Liver (tissue), 8 donors: ENCODE measurements at regions not wholly inside any gene's neighbourhood (a gene's known extent, or its start where the extent isn't known, plus 50 kb on each side); places are given as distances from the start of the nearest gene placed in this dataset.
A peak's percentile ranks its signal among the peaks of the same experiment; 100 is the strongest.

Source experiments
- DNase-seq: peaks from one replicate; pipeline ENCODE4 v3.0.0-alpha.2; 2017; ENCODE audit warnings: low spot score
- H3K27ac ChIP-seq, 2 donors: one replicate each; pipeline ENCODE4 v1.7.0; 2013; ENCODE audit warnings: inconsistent platforms in 2 of 2, low read length in 2 of 2, control low read depth in 1 of 2, low read depth in 1 of 2, mild to moderate bottlenecking in 1 of 2
- H3K27me3 ChIP-seq, 4 donors: one replicate each; pipeline versions ENCODE4 v1.6.1 to v1.7.0; 2013; ENCODE audit warnings: low read length in 3 of 4, inconsistent platforms in 1 of 4, mild to moderate bottlenecking in 1 of 4, moderate library complexity in 1 of 4; ENCODE audit not compliant: control insufficient read depth in 4 of 4, insufficient read depth in 4 of 4
- H3K36me3 ChIP-seq, 4 donors: one replicate each; pipeline versions ENCODE4 v1.6.1 to v1.7.0; 2013; ENCODE audit warnings: low read length in 3 of 4, mild to moderate bottlenecking in 3 of 4, low read depth in 1 of 4, moderate library complexity in 1 of 4; ENCODE audit not compliant: control insufficient read depth in 4 of 4, insufficient read depth in 3 of 4
- H3K4me1 ChIP-seq, 4 donors: one replicate each; pipeline versions ENCODE4 v1.6.1 to v1.7.0; 2013; ENCODE audit warnings: low read length in 3 of 4, mild to moderate bottlenecking in 3 of 4, moderate library complexity in 1 of 4; ENCODE audit not compliant: control insufficient read depth in 4 of 4, insufficient read depth in 4 of 4
- H3K4me3 ChIP-seq, 3 donors: one replicate each; pipeline versions ENCODE4 v1.6.1 to v1.7.0; 2013; ENCODE audit warnings: low read length in 3 of 3, control low read depth in 1 of 3, low read depth in 1 of 3, mild to moderate bottlenecking in 1 of 3
- H3K9ac ChIP-seq, 2 donors: one replicate each; pipeline ENCODE4 v1.7.0; 2013; ENCODE audit warnings: low read length in 2 of 2, mild to moderate bottlenecking in 2 of 2, moderate library complexity in 2 of 2, control low read depth in 1 of 2, low read depth in 1 of 2
- H3K9me3 ChIP-seq, 4 donors: one replicate each; pipeline versions ENCODE4 v1.6.1 to v1.7.0; 2013; ENCODE audit warnings: low read length in 3 of 4; ENCODE audit not compliant: control insufficient read depth in 4 of 4
- ATF3 ChIP-seq: IDR thresholded peaks from 2 replicates; pipeline ENCODE4 v1.6.1; 2016; ENCODE audit warnings: antibody characterized with exemption
- CTCF ChIP-seq: fragments of 150-350 bp; IDR thresholded peaks from 2 replicates; pipeline ENCODE4 v1.5.1; 2017; ENCODE audit warnings: improper control_type of control experiment, low read depth, low read length; ENCODE audit not compliant: missing input control
- EGR1 ChIP-seq, 2 donors: IDR thresholded peaks; 2 replicates each; pipeline ENCODE4 v1.6.1; 2016 to 2018; ENCODE audit warnings: antibody characterized with exemption in 2 of 2, low read depth in 2 of 2
- FOXA1 ChIP-seq: IDR thresholded peaks from 2 replicates; pipeline ENCODE4 v1.6.1; 2016; ENCODE audit warnings: antibody characterized with exemption
- GABPA ChIP-seq, 2 donors: IDR thresholded peaks in 1 of 2; conservative IDR thresholded peaks in 1 of 2; 2 replicates each; pipeline ENCODE4 v1.6.1; 2016; ENCODE audit warnings: antibody characterized with exemption in 2 of 2, mild to moderate bottlenecking in 1 of 2, moderate library complexity in 1 of 2
- HNF4A ChIP-seq, 2 donors: conservative IDR thresholded peaks; 2 replicates each; pipeline ENCODE4 v1.6.1; 2016; ENCODE audit warnings: antibody characterized with exemption in 2 of 2, mild to moderate bottlenecking in 2 of 2
- HNF4G ChIP-seq: IDR thresholded peaks from 2 replicates; pipeline ENCODE4 v1.6.1; 2016; ENCODE audit warnings: antibody characterized with exemption
- MAX ChIP-seq: IDR thresholded peaks from 2 replicates; pipeline ENCODE4 v1.6.1; 2016; ENCODE audit warnings: antibody characterized with exemption
- NR2F2 ChIP-seq: IDR thresholded peaks from 2 replicates; pipeline ENCODE4 v1.6.1; 2016; ENCODE audit warnings: antibody characterized with exemption
- RAD21 ChIP-seq, 2 donors: IDR thresholded peaks; 2 replicates each; pipeline ENCODE4 v1.6.1; 2016; ENCODE audit warnings: antibody characterized with exemption in 2 of 2, mild to moderate bottlenecking in 2 of 2
- REST ChIP-seq: IDR thresholded peaks from 2 replicates; pipeline ENCODE4 v1.6.1; 2016; ENCODE audit warnings: antibody characterized with exemption, mild to moderate bottlenecking
- RXRA ChIP-seq, 2 donors: IDR thresholded peaks; 2 replicates each; pipeline ENCODE4 v1.6.1; 2017 to 2018; ENCODE audit warnings: antibody characterized with exemption in 2 of 2, mild to moderate bottlenecking in 1 of 2
- SP1 ChIP-seq: IDR thresholded peaks from 2 replicates; pipeline ENCODE4 v1.6.1; 2018; ENCODE audit warnings: antibody characterized with exemption, mild to moderate bottlenecking
- TAF1 ChIP-seq: conservative IDR thresholded peaks from 2 replicates; pipeline ENCODE4 v1.6.1; 2016; ENCODE audit warnings: antibody characterized with exemption, mild to moderate bottlenecking
- YY1 ChIP-seq: IDR thresholded peaks from 2 replicates; pipeline ENCODE4 v1.6.1; 2016; ENCODE audit warnings: antibody characterized with exemption, mild to moderate bottlenecking
- ZBTB33 ChIP-seq: IDR thresholded peaks from 2 replicates; pipeline ENCODE4 v1.6.1; 2016; ENCODE audit warnings: antibody characterized with exemption
- WGBS: extraction: QIAGEN DNeasy Blood & Tissue Kit; methylation state at CpG from one replicate; pipeline ENCODE4 v1.1.7; 2013; 5-methylcytosine and 5-hydroxymethylcytosine counted together
- donor health status: healthy.
- donor health status: healthy.
- donor health status: healthy.
- donor health status: healthy.
- donor health status: healthy.

- no peak overlapping the region for H3K9ac ChIP-seq
- H3K9me3 ChIP-seq: no peaks in the 10 kb centered on the region
- H3K36me3 ChIP-seq: peaks cover 0 to 8% (median 3%) of the 10 kb centered on the region in 4 donors
- H3K4me3 ChIP-seq: no peak overlapping the region
- no peak overlapping the region for H3K27ac ChIP-seq
- no peak for DNase-seq
- no peaks in the 10 kb centered on the region for H3K27me3 ChIP-seq
- TF ChIP-seq MAX: no peak
- no peak for TF ChIP-seq NR2F2
- TF ChIP-seq GABPA (IDR thresholded peaks at IDR 0.05 in 1 of 2, conservative IDR thresholded peaks at IDR 0.05 in 1 of 2): no peak
- TF ChIP-seq TAF1: no peak
- TF ChIP-seq HNF4A (conservative IDR thresholded peaks at IDR 0.05): no peak
- TF ChIP-seq CTCF: no peak
- TF ChIP-seq RAD21 (IDR thresholded peaks at IDR 0.05): no peak
- TF ChIP-seq REST: no peak
- TF ChIP-seq EGR1 (IDR thresholded peaks at IDR 0.05; ENCODE audit: low read depth in 2 of 2): no peak
- no peak for TF ChIP-seq SP1
- TF ChIP-seq FOXA1: no peak
- TF ChIP-seq YY1: no peak
- TF ChIP-seq HNF4G: no peak
- TF ChIP-seq ATF3: no peak
- no peak for TF ChIP-seq RXRA (IDR thresholded peaks at IDR 0.05)
- 96% methylated on average over 3 of the region's 3 CpGs for WGBS
- no peaks in the 10 kb centered on the region for H3K4me1 ChIP-seq
Observed at GRCh38 chr6:151709329-151709728, 98.2 kb upstream of the ESR1 start.

- Histone ChIP-seq H3K27me3 (no peaks in the 10 kb centered on the region), H3K36me3 (peaks cover 0 to 7% (median 3%) of the 10 kb centered on the region in 4 donors), H3K27ac (peak overlapping the region in 1 of 2 donors; percentile 31), H3K9me3 (no peaks in the 10 kb centered on the region), H3K4me1 (peaks cover 0 to 9% (median 3%) of the 10 kb centered on the region in 4 donors), H3K4me3 (no peak overlapping the region), H3K9ac (no peak overlapping the region)
- no peak for TF ChIP-seq GABPA (IDR thresholded peaks at IDR 0.05 in 1 of 2, conservative IDR thresholded peaks at IDR 0.05 in 1 of 2)
- TF ChIP-seq SP1: peak; percentile 48
- TF ChIP-seq RAD21 (IDR thresholded peaks at IDR 0.05): peak in 1 of 2 donors; percentile 21
- TF ChIP-seq YY1: peak; percentile 84
- TF ChIP-seq REST: no peak
- no peak for TF ChIP-seq ZBTB33
- TF ChIP-seq RXRA (IDR thresholded peaks at IDR 0.05): peak; percentile 60 to 82
- peak; percentile 40 for TF ChIP-seq NR2F2
- no peak for TF ChIP-seq HNF4A (conservative IDR thresholded peaks at IDR 0.05)
- WGBS: 61% methylated on average over 5 of the region's 5 CpGs
- DNase-seq: no peak
Observed at GRCh38 chr6:151716526-151716932, 91.0 kb upstream of the ESR1 start.
